Caco-2 (cell line): ENCODE measurements at regions not wholly inside any gene's neighbourhood (a gene's known extent, or its start where the extent isn't known, plus 50 kb on each side); places are given as distances from the start of the nearest gene placed in this dataset.
"Not testable (repeated sequence)": the region's sequence is repeated elsewhere in the genome, so short reads cannot be mapped to it uniquely, and the experiment has no call there.

Experiments used
- BruUV-seq: library from RNA; stranded (reverse); fragments of 400-500 nt; replicated peaks from 2 replicates; lab custom pipeline; 2021; lab: Mats Ljungman, UMichigan
- CTCF ChIA-PET: fragments of 300-600 bp; sonication (Branson Sonifier 250); formaldehyde crosslinking; loops from one replicate; lab custom pipeline; 2022; ENCODE audit warnings: antibody characterized with exemption; lab: Charles Lee
- POLR2A ChIA-PET: fragments of 300-600 bp; sonication (Branson Sonifier 250); formaldehyde crosslinking; loops from one replicate; lab custom pipeline; 2022; ENCODE audit warnings: antibody characterized with exemption; lab: Charles Lee
- DNase-seq, 2 experiments: peaks; one replicate each; pipeline versions ENCODE4 v3.0.0 to v3.0.0-alpha.2; 2020 to 2022
- H3K27me3 ChIP-seq: replicated peaks from 2 replicates; pipeline ENCODE4 v1.6.0; 2011; ENCODE audit warnings: low read length; ENCODE audit not compliant: control insufficient read depth, insufficient read depth
- H3K36me3 ChIP-seq: 2 replicates; pipeline ENCODE4 v1.5.1; 2011; ENCODE audit warnings: low read length; ENCODE audit not compliant: control insufficient read depth, insufficient read depth
- H3K4me1 ChIP-seq: fragments of 250-450 bp; sonication (Bioruptor Pico); 2 replicates; pipeline ENCODE4 v1.5.1; 2020; ENCODE audit warnings: mild to moderate bottlenecking
- H3K4me3 ChIP-seq: 2 replicates; pipeline ENCODE4 v1.5.1; 2011; ENCODE audit warnings: low read depth, mild to moderate bottlenecking, control low read depth, low read length
- H3K9me3 ChIP-seq: fragments of 250-450 bp; sonication (Bioruptor Pico); 2 replicates; pipeline ENCODE4 v1.5.1; 2020; ENCODE audit warnings: mild to moderate bottlenecking, moderate library complexity
- H3K27ac Mint-ChIP-seq: one replicate; pipeline ENCODE4 v1.8.0; 2022; ENCODE audit warnings: mixed read lengths; ENCODE audit not compliant: unreplicated experiment
- H3K27me3 Mint-ChIP-seq: one replicate; pipeline ENCODE4 v1.8.0; 2022; ENCODE audit warnings: mixed read lengths; ENCODE audit not compliant: insufficient read depth, unreplicated experiment
- H3K36me3 Mint-ChIP-seq: one replicate; pipeline ENCODE4 v1.8.0; 2022; ENCODE audit warnings: mild to moderate bottlenecking, mixed read lengths; ENCODE audit not compliant: insufficient read depth, unreplicated experiment
- H3K4me1 Mint-ChIP-seq: one replicate; pipeline ENCODE4 v1.8.0; 2022; ENCODE audit warnings: low read depth, mixed read lengths; ENCODE audit not compliant: unreplicated experiment
- H3K4me3 Mint-ChIP-seq: one replicate; pipeline ENCODE4 v1.8.0; 2022; ENCODE audit warnings: mild to moderate bottlenecking, moderate library complexity, mixed read lengths; ENCODE audit not compliant: unreplicated experiment
- H3K9me3 Mint-ChIP-seq: one replicate; pipeline ENCODE4 v1.8.0; 2022; ENCODE audit warnings: mixed read lengths; ENCODE audit not compliant: unreplicated experiment
- CTCF ChIP-seq, 2 experiments: fragments of 200-600 bp in 1 of 2; IDR thresholded peaks; 1 replicate in 1 of 2; 2 replicates in 1 of 2; pipeline versions ENCODE4 v1.5.1 to v1.8.0; 2011 to 2022; ENCODE audit warnings: antibody characterized with exemption in 1 of 2, control low read depth in 1 of 2, inconsistent platforms in 1 of 2, low read depth in 1 of 2, low read length in 1 of 2, mild to moderate bottlenecking in 1 of 2, moderate library complexity in 1 of 2; ENCODE audit not compliant: insufficient read depth in 1 of 2, severe bottlenecking in 1 of 2, unreplicated experiment in 1 of 2
- intact Hi-C: fragments of 100-400 bp; cut with micrococcal nuclease; formaldehyde crosslinking; loops from one replicate; pipeline ENCODE4 v1.10.0; 2022; ENCODE audit not compliant: unreplicated experiment

- intact Hi-C loops, result no loop called here
Measured at GRCh38 chr17:36691606-36692005, 90.2 kb downstream of the MRM1 start.

GRCh38 chr17:36695082-36695481 is 93.7 kb downstream of the MRM1 start:
- no peak overlapping the region for H3K4me3 ChIP-seq
- Mint-ChIP-seq H3K27me3 (peaks cover 18% of the 10 kb centered on the region), H3K36me3 (no peaks in the 10 kb centered on the region), H3K27ac (no peak overlapping the region), H3K4me1 (peaks cover 9% of the 10 kb centered on the region), H3K9me3 (no peaks in the 10 kb centered on the region), H3K4me3 (no peak overlapping the region)
- no peaks in the 10 kb centered on the region for H3K4me1 ChIP-seq
- ChIA-PET POLR2A (no interaction called here), CTCF (no interaction called here)
- no TSS peak for BruUV-seq
- no peaks in the 10 kb centered on the region for H3K36me3 ChIP-seq
- H3K27me3 ChIP-seq, result no peaks in the 10 kb centered on the region
- intact Hi-C loops, result no loop called here
- DNase-seq, result no peak
- H3K9me3 ChIP-seq, result no peaks in the 10 kb centered on the region
- TF ChIP-seq CTCF (IDR thresholded peaks at IDR 0.05; ENCODE audit: insufficient read depth in 1 of 2, low read depth in 1 of 2, low read length in 1 of 2, severe bottlenecking in 1 of 2, unreplicated experiment in 1 of 2), result no peak

More at GRCh38 chr17:36691606-36692005, 90.2 kb downstream of the MRM1 start:
- TF ChIP-seq CTCF (IDR thresholded peaks at IDR 0.05; ENCODE audit: insufficient read depth in 1 of 2, low read depth in 1 of 2, low read length in 1 of 2, severe bottlenecking in 1 of 2, unreplicated experiment in 1 of 2), result no peak
- H3K4me1 ChIP-seq, result no peaks in the 10 kb centered on the region
- no TSS peak for BruUV-seq
- Mint-ChIP-seq H3K36me3 (no peaks in the 10 kb centered on the region), H3K27ac (no peak overlapping the region), H3K4me1 (peaks cover 3% of the 10 kb centered on the region), H3K9me3 (no peaks in the 10 kb centered on the region), H3K27me3 (peaks cover 28% of the 10 kb centered on the region), H3K4me3 (no peak overlapping the region)
- ChIA-PET CTCF (no interaction called here), POLR2A (no interaction called here)
- no peak for DNase-seq
- no peak overlapping the region for H3K4me3 ChIP-seq
- H3K9me3 ChIP-seq, result no peaks in the 10 kb centered on the region
- no peaks in the 10 kb centered on the region; the same call in 1 of the 2 replicates for H3K27me3 ChIP-seq
- no peaks in the 10 kb centered on the region for H3K36me3 ChIP-seq

GRCh38 chr17:36695710-36696109 is 94.3 kb downstream of the MRM1 start:
- POLR2A ChIA-PET, H3K36me3 ChIP-seq, CTCF ChIA-PET, BruUV-seq, H3K4me1 Mint-ChIP-seq, H3K4me3 Mint-ChIP-seq, H3K36me3 Mint-ChIP-seq, intact Hi-C loops, H3K27ac Mint-ChIP-seq, H3K27me3 ChIP-seq, DNase-seq, H3K9me3 ChIP-seq, H3K4me1 ChIP-seq, H3K9me3 Mint-ChIP-seq, H3K4me3 ChIP-seq: not testable (repeated sequence)
- peaks cover 15% of the 10 kb centered on the region for H3K27me3 Mint-ChIP-seq

- CTCF ChIA-PET, result no interaction called here
- POLR2A ChIA-PET, result interaction anchor here (0.7 kb wide), 1 partner anchor 862 kb away, joined by 3 read pairs; no protein-coding TSS in a partner anchor
- no peak overlapping the region for H3K27ac Mint-ChIP-seq
Measured at GRCh38 chr17:36696805-36697204, 95.4 kb downstream of the MRM1 start.

More at GRCh38 chr17:36696805-36697204, 95.4 kb downstream of the MRM1 start:
- Mint-ChIP-seq H3K9me3 (no peaks in the 10 kb centered on the region), H3K36me3 (no peaks in the 10 kb centered on the region), H3K4me1 (peaks cover 9% of the 10 kb centered on the region), H3K27me3 (peaks cover 21% of the 10 kb centered on the region), H3K4me3 (no peak overlapping the region)
- Histone ChIP-seq H3K27me3 (no peaks in the 10 kb centered on the region), H3K4me1 (no peaks in the 10 kb centered on the region), H3K4me3 (no peak overlapping the region), H3K9me3 (no peaks in the 10 kb centered on the region), H3K36me3 (no peaks in the 10 kb centered on the region)
- no peak for DNase-seq
- no peak for TF ChIP-seq CTCF (IDR thresholded peaks at IDR 0.05; ENCODE audit: insufficient read depth in 1 of 2, low read depth in 1 of 2, low read length in 1 of 2, severe bottlenecking in 1 of 2, unreplicated experiment in 1 of 2)
- BruUV-seq, result no TSS peak
- intact Hi-C loops, result no loop called here
